ENCODE measurements at regions not wholly inside any gene's neighbourhood (a gene's known extent, or its start where the extent isn't known, plus 50 kb on each side); places are given as distances from the start of the nearest gene placed in this dataset.

DNA sequence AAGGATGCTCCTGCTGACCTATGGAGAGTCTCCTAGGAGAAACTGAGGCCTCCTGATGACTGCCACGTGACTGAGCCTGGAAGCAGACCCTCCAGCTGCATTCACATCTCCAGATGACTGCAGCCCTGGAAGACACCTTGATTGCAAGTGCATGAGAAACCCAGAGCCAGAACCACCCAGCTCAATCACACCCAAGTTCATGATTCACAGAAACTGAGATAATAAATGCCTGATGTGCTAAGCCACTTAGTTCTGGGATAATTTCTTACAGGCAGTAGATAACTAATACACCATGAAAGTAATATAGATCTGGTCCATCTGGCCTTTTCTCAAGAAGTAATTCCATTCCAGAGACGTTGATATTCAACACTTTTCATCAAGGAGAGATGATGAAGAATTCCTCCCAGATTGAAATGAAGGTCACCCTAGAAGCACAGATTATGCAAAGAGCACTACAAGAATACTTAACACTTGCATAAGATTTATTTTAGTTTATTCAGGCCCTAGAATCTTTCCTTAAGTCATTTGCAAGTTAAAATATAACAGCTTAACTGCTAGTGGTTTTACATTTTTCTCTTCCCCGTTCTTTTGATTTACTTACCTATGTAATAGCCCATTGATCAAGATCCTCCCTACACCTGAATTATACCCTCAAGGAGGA, 208.2 kb upstream of the INHBA start:
- DNase-seq (ENCODE audit: low spot score): no peak
- no peak for ATAC-seq

DNA sequence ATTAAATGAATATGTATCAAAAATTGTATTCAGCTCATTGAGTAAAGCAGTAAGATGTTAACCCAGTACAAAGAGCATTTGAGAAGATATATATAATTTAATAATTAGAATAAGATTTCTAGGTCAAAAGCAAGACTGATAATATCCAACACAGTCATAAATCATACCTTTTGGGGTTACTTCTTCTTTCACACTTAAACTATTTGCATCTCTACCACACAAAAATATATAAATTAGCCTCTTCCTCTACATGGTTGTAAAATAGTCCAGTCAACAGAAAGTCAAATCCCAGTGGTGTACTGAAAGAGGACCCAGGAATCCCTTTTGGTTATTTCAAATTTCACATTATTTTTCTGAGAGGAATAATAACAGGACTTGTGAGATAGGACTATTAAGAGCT, 204.6 kb upstream of the INHBA start:
- DNase-seq (ENCODE audit: low spot score) (no peak), ATAC-seq (no peak)

DNA sequence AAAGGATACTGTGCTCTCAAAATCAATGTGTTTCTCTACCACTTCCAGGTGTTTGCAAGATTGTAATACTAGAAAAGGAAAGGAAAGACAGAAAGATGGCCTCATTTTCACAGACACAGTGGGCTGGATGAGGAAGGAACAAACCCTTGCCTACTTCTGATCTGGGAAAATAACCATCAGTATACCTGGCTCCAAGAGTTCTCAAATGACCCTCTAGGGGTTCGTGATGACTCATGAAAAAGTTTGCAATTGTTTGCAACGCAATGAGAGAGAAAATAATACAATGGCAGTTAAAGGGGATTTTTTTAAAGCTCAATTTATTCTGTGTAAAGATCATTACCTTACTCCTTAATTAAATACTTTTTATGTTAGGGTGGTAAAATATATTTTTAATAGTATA, 197.6 kb upstream of the INHBA start:
- no peak for ATAC-seq

DNA sequence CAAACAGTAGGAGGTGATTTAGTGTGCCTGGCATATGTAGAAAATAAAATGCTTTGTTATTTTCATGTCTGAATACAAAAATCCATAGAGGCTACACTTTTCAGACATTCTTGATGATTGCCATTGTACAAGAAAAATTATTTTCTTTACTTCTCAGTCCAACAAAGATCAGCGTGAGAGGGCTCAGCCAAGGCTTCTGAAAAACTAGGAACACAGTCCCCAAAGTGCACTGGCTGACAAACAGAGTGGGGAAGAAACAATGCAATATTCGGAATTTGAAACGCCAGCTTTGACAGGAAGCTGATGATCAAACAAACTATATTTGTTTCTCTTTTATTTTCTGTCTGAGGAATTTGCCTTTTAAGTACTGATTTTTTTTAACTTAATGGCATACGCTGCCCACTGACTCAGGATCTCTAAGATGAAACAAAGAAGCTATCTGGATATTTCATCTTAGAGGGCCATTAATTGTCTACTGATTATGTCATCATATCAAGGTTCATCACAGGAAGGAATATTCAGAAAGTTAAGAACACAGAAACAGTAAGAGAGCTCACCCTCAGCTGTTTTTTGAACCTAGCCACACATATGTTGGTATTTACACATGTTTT, 197.0 kb upstream of the INHBA start:
- no peak for ATAC-seq
- DNase-seq (ENCODE audit: low spot score): no peak

More for the DNA sequence above, 197.6 kb upstream of the INHBA start:
- no peak for DNase-seq (ENCODE audit: low spot score)

DNA sequence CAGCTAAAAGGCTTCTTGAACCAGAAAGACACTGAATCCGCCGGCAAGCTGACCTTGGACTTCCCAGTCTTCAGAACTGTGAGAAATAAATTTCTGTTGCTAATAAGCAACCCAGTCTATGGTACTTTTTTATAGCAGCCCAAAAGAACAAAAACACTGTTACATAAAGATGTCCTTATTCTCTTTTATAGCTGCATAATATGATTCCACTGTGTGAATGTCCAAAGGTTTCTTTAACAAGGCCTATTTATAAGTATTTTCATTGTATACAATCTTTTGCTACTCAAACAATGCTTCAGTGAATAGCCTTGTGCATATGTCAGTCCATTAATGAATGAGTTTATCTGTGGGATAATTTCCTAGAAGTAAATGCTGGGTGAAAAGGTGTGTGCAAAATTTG, 190.8 kb upstream of the INHBA start:
- ATAC-seq: no peak
- no peak for DNase-seq (ENCODE audit: low spot score)

DNA sequence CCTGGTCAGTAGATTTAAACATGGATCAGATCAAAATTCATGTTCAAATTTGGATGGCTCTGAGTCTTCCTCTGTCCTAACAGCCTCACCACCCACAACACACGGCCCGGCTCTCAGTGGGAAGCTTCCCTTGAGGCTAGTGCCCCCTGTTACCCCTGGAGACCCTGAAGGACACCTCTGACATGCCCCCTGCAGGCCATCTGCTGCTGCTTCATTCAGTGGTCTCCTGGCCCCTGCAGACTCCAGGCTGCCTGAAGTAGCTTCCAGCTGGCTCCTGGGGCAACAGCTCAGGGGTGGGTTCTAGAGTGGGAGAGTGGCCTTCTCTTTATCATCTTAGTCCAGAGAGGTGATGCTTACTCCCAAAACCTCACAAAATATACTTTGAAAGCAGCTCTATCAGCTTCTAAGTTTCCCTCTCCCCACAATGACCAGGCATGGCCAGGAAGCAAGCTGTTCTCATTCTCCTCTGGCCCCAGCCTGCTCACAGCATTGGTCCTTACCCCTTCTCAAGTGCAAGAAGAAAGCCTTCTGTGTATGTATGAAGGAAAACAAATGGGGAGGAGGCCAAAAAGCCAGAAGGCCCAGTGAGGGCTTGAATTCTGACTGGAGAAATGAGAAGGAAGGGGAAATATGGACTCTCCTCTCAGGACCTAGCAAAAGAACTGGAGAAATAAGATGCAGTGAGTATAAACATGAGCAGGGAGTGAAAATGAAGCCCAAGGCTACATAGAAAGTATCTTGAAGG, 189.6 kb upstream of the INHBA start:
- DNase-seq (ENCODE audit: low spot score): no peak
- no peak for ATAC-seq

DNA sequence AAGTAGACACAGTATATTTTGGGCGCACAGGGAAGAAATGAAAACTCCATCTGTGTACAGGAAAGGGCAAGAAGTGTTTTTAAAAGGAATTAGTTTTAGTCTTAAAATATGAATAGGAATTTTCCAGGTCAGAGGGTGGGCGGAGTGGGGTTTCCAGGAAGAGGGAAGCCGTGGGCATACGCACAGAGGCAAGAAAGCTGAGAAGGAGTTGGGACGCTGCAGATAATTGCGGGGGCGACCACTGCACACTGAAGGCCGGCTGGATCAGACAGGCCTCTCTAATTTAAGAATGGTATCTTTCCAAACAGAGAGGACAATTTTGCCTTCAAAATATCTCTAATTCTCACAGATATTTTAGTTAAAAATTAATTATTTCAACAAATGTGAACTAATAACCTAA, 189.1 kb upstream of the INHBA start:
- ATAC-seq (no peak), DNase-seq (ENCODE audit: low spot score) (no peak)

DNA sequence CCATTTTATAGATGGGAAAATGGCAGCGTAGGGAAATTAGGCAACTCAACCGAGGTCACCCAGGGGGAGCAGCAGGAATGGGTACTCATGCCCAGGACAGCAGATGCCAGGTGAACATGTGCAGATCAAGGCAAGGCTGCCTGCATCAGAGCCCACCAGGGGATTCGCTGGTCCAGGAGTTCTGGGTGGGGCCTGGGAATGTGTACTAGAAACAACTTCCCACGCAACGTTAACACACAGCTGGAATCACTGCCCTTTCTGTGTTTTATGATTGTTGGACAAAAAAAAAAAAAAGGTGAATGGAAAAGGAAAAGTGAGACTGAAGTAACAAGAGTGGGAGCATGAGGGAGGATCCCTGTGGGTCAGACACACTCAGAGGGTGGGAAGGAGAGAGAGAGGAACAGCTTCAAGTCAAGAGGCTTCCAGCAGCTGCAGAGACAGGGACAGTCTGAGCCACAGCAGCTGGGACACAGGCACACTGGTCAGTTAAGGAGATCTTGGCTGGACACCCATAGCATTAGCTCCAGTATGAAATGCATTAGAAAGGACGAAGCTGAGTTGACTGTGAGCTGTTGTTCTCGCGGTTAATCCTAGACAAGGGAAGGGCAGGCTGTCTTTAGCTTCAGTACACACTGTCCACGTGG, 187.9 kb upstream of the INHBA start:
- DNase-seq (ENCODE audit: low spot score): no peak

DNA sequence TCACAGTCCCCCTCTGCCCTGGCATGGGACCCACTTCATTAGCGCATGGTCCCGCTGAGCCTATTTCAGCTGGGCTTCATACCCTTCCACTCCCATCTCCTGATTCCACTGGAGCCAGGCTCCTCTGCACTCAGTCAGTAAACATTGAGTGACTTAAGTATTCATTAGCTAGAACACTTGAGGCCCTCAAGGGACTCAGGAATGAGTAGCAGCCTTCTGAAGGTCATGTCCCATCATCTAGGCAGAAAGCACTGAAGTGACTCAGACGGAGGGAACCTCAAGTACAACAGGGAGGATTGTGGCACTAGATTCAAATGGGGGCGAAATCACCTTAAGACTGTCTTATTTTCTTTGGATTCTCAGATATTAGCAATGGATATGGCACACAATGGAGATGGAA, 186.6 kb upstream of the INHBA start:
- DNase-seq (ENCODE audit: low spot score): no peak
- no peak for ATAC-seq

More for the DNA sequence above, 187.9 kb upstream of the INHBA start:
- no peak for ATAC-seq

DNA sequence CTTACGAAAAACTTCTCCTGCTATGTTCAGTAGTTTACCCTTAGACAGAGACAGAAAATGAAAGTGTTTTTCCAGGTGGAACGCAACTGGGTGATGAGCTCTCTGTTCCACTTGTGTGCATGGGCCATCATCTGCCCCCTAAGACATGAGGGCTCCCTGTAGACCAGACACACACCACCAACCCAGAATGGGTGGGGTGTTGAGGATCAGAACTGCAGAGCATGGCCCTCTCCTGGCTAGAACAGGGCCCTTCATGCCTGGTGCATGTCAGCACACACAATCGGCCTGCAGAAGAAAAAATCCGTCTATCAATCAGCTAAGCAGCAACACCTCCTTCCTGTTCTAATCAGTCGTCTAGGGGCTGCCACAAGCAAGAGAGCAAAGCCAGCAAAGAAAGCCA, 186.2 kb upstream of the INHBA start:
- ATAC-seq (no peak), DNase-seq (ENCODE audit: low spot score) (no peak)

DNA sequence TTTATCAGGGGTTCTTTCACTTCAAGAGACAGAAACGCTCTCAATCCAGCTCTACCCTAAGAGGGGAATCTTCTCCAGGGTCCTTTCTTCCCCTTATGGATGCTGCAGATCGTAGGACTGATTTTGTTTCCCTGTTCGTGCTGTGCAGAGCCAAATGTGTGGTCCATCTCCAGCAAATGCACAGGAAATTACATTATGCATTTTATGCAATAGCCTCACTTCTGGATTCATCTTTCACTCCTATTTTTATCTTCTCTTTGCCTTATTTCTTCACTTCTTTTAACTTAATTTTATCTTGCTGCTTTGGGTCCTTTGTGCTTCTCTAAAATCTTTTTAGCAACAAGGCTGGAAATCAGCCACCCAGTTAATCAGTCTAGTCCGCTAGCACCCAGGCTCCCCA, 184.5 kb upstream of the INHBA start:
- ATAC-seq (no peak), DNase-seq (ENCODE audit: low spot score) (no peak)

DNA sequence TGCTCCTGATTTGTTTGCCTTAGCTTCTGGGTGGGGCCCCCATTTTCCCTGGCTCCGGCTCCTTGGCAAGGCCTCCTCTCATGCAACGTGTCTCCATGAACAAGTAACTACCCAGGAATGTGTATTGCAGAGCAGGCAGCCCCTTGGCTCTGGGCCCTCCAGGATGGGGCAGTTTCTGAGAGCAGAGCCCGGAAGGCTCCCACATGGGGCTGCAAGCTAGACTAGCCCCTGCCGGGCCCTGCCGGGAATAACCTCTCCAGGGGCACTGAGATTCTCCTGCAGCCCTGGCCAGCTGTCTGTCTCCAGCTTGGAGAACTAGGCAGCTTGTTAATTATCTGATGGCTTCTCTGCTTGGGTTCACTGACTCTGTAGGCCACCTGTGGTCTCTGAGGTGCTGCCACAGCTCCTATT, 184.0 kb upstream of the INHBA start:
- DNase-seq (ENCODE audit: low spot score) (no peak), ATAC-seq (no peak)

DNA sequence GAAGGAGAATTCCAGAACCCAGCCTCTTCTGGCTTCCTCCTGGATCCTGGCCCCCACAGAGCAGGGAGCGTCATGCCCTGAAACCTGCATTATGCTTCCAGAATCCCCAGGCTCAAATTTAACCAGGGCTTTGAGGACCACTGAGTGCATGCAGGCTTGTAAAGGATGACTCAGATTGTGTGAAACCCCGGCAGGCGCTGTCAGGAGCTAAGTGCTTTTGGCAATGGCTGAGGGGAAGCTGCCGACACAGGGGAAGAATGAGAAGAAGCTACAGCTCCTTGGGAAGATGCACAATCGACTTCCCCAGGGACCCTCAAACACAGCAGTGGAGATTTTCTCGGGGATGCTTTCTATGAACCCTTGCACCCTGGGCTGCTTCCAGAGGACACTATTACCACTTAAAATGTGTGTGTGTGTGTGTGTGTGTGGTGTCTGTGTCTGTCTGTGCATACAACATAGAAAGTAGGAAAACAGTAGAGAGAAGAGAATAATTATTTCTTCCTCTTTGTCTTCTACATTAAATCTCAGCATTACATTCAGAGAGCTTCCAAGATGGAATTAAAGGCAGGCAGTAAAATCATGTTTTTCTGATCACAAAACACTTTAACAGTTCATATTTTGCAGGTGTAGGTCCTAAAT, 183.5 kb upstream of the INHBA start:
- no peak for DNase-seq (ENCODE audit: low spot score)
- ATAC-seq: no peak

DNA sequence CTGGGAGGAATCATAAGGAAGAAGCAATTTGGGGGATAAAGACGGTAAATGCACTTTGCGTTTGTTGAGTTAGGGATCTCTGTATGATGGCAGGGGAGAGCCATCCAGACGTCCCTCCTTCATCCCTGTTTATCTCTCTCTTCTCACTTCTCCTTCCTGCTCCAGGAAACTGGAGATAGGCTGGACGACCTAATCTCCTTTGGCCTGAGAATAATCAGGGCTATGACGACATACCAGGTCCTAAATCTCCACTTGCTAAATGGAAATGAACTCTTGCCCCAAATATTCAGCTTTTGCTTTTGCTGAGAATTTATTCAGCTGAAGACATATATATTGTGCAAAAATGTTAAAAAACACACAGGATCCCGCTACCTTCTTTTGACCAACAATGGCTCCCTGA, 182.9 kb upstream of the INHBA start:
- DNase-seq (ENCODE audit: low spot score) (no peak), ATAC-seq (no peak)

DNA sequence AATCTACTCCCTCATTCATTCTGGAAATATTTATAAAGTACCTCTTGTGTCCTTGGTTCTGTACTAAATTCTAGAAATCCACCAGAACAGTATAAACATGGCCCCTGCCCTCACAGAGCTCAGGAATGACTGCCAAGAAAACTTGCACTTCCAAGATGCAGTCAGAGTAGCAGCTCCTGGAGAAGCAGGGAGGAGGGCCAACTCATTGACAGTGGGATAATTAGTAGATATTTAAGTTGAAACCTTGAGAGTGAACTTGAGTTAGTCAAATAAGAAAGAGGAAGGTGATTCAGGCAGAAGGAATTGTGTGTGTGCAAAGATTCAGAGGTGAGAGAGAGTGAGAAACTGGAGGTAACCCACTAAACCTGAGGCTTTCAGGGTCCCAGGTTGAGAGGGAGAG, 182.2 kb upstream of the INHBA start:
- DNase-seq (ENCODE audit: low spot score) (no peak), ATAC-seq (no peak)

DNA sequence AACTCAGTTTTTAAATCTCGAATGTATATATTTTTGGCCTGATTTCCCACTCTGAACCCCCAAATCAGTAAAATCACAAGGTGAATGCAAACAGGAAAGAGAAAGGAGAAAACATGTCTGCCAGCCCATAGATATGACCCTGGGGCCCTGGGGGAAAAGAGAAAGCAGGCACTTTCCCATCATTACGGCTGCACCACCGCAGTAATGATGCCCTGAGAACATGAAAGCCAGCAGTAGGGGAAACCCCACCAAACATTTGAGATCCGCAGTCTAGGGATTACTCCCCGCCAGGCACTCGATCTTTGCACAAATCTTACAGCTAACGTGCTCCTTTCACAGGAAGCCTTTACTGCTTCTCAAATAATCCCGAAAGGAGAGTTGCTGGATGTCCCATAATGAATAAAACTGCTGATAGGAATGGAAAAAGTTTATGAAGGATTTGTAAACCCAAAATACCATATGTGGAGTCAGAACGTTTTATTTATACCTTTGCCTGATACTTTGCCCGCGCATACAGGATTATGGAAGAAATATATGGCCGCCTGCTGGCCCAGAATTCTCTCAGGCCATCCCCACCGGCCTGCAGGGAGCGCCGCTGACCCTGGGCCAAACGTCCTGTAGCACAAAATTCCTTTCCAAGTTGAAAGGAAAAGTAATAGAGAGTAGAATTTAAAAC, 180.0 kb upstream of the INHBA start:
- DNase-seq (ENCODE audit: low spot score) (no peak), ATAC-seq (no peak)

DNA sequence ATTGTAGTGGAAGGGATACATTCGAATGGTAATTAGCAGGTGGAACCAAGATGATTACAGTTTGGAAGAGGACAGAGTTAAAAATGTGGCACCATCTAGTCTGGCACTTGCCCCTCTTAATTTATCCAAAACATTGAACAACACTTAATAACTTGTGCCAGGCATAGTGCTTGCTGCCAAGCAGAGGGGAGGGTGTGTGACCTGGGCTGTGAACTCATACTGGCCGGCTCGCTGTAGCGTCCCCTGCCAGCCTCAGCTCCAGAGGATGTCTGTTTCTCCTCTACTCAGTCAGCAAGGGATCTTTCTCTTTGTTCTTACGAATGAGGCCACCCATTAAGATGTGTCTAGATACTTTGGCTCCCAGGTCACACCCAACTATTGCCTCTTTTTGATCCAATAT, 179.4 kb upstream of the INHBA start:
- ATAC-seq: no peak
- no peak for DNase-seq (ENCODE audit: low spot score)

DNA sequence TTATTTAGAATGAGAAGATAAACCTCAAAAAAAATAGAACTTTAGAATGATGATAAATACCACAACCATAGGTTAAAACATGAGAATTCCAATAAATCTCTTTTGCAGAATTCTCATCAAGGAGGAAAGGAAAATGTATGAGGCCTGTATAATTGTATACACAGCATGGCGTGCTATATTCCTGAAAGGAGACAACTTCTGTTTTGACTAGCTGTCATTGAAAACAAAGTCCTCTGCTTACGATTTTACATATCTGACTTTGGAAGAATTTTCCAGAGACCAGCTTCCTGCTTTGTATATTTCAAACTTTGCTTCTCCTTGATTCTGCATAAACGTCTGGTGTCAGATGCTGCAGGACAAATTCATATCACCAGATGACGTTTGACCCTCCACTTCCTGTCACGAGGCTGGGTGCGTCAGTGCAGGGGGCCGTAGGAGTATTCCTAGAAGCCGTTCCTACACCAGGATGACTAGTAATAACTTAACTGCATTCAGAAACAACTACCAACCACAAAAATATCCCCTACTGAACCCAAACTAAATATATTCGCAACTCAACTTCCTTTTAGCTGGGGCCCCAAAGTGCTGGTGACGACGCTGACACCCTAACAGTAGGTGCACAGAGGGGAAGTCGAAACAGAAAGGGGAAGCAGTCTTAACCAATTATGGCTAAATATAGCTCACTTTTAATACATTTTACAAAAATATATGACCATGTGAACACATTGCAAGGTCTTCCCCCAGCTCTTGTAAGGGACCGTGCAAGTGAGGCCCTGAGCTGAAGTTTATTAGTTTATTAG, 178.6 kb upstream of the INHBA start:
- DNase-seq (ENCODE audit: low spot score) (peak; percentile 50), ATAC-seq (peak; percentile 60)

DNA sequence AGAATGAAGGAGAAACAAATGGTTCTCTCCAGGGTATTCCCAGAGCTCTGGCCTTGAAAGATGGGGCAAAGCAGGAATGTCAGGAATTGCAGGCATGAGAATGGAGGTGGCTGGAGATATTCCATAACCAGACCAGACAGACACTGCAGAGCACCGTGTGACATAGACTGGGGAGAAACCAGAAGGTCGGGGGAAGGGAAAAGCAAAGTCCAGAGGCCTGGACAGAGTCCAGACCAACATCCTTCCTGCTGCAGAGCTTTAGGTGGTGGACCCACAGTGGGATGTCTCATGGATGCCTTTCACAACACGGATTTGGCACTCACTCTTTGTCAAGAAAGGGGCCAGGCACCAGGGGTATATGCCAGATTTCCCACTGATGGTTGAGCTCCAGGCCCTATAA, 177.2 kb upstream of the INHBA start:
- ATAC-seq: peak; percentile 29
- no peak for DNase-seq (ENCODE audit: low spot score)

DNA sequence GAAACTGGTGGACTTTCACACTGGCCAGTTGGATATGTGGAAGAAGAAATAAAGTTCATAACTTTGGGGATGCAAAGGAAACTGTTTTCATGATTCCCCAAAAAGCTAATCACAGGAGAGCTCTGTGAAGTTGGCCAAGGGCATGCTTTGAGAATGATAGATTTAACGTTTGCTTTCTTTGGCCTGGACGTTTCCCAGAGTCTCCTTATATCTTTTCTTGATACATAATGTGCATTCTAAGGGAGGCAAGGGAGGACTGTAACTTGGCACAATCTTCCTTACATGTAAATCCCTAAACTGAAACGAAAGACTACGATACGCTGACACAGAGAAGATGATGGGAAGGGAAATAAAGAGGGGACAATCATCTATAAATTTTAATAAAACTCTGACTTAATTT, 176.5 kb upstream of the INHBA start:
- ATAC-seq (no peak), DNase-seq (ENCODE audit: low spot score) (no peak)

Measured in left lobe of liver (tissue), 2 donors.